ENCODE measurements at regions not wholly inside any gene's neighbourhood (a gene's known extent, or its start where the extent isn't known, plus 50 kb on each side); places are given as distances from the start of the nearest gene placed in this dataset.
"Not testable (repeated sequence)": the region's sequence is repeated elsewhere in the genome, so short reads cannot be mapped to it uniquely, and the experiment has no call there.

DNA sequence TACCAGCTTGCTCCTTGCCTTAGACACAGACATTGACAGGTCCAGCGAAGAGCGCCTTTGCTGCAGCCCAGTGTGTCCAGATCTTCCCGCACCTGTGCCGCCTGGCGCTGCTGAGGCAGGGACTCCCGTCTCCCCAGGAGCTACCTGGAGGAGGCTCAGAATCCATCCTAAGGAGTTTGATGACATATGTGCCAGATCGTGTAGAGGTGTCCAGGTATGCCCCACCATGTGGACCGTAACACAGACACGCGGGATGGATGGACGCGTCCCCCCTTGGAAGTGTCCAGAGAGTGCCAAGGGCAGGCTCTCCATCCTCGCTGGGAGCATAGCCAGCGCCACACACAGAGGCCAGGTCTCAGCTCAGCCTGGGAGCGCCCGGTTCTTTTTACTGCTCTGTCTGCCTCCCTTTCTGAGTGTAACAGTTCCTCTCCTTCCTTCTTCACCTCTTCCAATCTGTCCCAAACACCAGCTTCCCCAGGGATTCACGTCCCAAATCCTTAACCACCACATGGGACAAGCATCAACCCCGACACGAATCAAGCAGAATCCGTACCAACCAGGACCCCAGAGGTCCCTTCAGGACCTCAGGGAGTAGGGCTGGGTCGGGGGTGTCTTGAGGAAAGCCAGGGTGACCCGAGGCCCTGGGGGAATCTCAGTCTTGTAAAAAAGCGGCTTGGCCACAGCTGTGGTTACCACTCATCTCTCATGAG is 126.7 kb downstream of the GOLGA8T start:
- TF ChIP-seq POLR2AphosphoS5 (IDR thresholded peaks at IDR 0.05), result not testable (repeated sequence)
- TF ChIP-seq, protein P1, sequence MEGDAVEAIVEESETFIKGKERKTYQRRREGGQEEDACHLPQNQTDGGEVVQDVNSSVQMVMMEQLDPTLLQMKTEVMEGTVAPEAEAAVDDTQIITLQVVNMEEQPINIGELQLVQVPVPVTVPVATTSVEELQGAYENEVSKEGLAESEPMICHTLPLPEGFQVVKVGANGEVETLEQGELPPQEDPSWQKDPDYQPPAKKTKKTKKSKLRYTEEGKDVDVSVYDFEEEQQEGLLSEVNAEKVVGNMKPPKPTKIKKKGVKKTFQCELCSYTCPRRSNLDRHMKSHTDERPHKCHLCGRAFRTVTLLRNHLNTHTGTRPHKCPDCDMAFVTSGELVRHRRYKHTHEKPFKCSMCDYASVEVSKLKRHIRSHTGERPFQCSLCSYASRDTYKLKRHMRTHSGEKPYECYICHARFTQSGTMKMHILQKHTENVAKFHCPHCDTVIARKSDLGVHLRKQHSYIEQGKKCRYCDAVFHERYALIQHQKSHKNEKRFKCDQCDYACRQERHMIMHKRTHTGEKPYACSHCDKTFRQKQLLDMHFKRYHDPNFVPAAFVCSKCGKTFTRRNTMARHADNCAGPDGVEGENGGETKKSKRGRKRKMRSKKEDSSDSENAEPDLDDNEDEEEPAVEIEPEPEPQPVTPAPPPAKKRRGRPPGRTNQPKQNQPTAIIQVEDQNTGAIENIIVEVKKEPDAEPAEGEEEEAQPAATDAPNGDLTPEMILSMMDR (IDR thresholded peaks at IDR 0.05), result not testable (repeated sequence)
